ENCODE measurements at regions not wholly inside any gene's neighbourhood (a gene's known extent, or its start where the extent isn't known, plus 50 kb on each side); places are given as distances from the start of the nearest gene placed in this dataset.

DNA sequence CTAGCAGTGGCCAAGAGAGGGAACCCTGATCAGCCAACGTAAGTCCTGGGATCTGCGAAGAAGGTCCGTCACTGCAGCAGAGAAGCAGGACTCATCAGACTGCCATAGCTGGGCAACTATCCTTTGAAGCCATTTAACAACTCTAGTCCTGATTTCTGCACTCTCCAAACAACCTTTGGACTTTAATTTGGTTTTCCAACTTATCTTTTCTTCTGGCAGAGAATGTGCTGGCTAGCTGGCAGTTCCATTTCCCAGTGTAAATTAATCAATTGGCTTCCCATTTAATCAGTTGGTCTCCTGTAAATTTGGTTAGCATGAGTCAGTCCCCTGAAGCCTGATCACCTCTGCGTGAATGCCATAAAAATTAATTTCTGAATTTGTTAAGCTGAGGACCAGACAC is 153.7 kb upstream of the GPR101 start:
- TF ChIP-seq, protein P1, sequence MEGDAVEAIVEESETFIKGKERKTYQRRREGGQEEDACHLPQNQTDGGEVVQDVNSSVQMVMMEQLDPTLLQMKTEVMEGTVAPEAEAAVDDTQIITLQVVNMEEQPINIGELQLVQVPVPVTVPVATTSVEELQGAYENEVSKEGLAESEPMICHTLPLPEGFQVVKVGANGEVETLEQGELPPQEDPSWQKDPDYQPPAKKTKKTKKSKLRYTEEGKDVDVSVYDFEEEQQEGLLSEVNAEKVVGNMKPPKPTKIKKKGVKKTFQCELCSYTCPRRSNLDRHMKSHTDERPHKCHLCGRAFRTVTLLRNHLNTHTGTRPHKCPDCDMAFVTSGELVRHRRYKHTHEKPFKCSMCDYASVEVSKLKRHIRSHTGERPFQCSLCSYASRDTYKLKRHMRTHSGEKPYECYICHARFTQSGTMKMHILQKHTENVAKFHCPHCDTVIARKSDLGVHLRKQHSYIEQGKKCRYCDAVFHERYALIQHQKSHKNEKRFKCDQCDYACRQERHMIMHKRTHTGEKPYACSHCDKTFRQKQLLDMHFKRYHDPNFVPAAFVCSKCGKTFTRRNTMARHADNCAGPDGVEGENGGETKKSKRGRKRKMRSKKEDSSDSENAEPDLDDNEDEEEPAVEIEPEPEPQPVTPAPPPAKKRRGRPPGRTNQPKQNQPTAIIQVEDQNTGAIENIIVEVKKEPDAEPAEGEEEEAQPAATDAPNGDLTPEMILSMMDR (conservative IDR thresholded peaks at IDR 0.05; ENCODE audit: low read depth, low read length): no peak
- TF ChIP-seq EZH2 (IDR thresholded peaks at IDR 0.05; ENCODE audit: borderline replicate concordance, low read depth, low read length, poor library complexity, severe bottlenecking): no peak

Measured in A673 (cell line).